GM18868 (cell line): ENCODE measurements at regions not wholly inside any gene's neighbourhood (a gene's known extent, or its start where the extent isn't known, plus 50 kb on each side); places are given as distances from the start of the nearest gene placed in this dataset.
A peak's percentile ranks its signal among the peaks of the same experiment; 100 is the strongest.

Experiments
- ATAC-seq: cut with Tn5 transposase; IDR thresholded peaks from one replicate; pipeline ENCODE4 v1.9.1; 2021; ENCODE audit warnings: mild to moderate bottlenecking, moderate library complexity; ENCODE audit not compliant: unreplicated experiment

- no peak for ATAC-seq
Observed at GRCh38 chr10:89879121-89879520, 177.7 kb downstream of the KIF20B start.

GRCh38 chr10:89887406-89887805 is 186.0 kb downstream of the KIF20B start:
- ATAC-seq: peak; percentile 47

- peak; percentile 76 for ATAC-seq
Observed at GRCh38 chr10:89887830-89888229, 186.4 kb downstream of the KIF20B start.

- peak; percentile 74 for ATAC-seq
Observed at GRCh38 chr10:89888321-89889070, 187.1 kb downstream of the KIF20B start.

- no peak for ATAC-seq
Observed at GRCh38 chr10:89889606-89890005, 188.2 kb downstream of the KIF20B start.

GRCh38 chr10:89891006-89891535 is 189.7 kb downstream of the KIF20B start:
- ATAC-seq: no peak

GRCh38 chr10:89894051-89894450 is 192.7 kb downstream of the KIF20B start:
- ATAC-seq: no peak

GRCh38 chr10:89900554-89900953 is 199.2 kb downstream of the KIF20B start:
- no peak for ATAC-seq

- no peak for ATAC-seq
Observed at GRCh38 chr10:89901895-89902294, 200.5 kb downstream of the KIF20B start.

- ATAC-seq: no peak
Observed at GRCh38 chr10:89904755-89905154, 203.4 kb downstream of the KIF20B start.

- ATAC-seq: no peak
Observed at GRCh38 chr10:89909752-89910151, 208.4 kb downstream of the KIF20B start.

GRCh38 chr10:89915021-89915420 is 213.6 kb downstream of the KIF20B start:
- ATAC-seq: no peak

- ATAC-seq: no peak
Observed at GRCh38 chr10:89915968-89916367, 214.6 kb downstream of the KIF20B start.

GRCh38 chr10:89916468-89917215 is 215.3 kb downstream of the KIF20B start:
- ATAC-seq: no peak

GRCh38 chr10:89921403-89921802 is 220.0 kb downstream of the KIF20B start:
- no peak for ATAC-seq

GRCh38 chr10:89923661-89924060 is 222.3 kb downstream of the KIF20B start:
- ATAC-seq: no peak

- no peak for ATAC-seq
Observed at GRCh38 chr10:89924261-89924660, 222.9 kb downstream of the KIF20B start.

- no peak for ATAC-seq
Observed at GRCh38 chr10:89926736-89927135, 225.3 kb downstream of the KIF20B start.

- ATAC-seq: peak; percentile 96
Observed at GRCh38 chr10:89929282-89930026, 228.1 kb downstream of the KIF20B start.

GRCh38 chr10:89937494-89937893 is 236.1 kb downstream of the KIF20B start:
- no peak for ATAC-seq

GRCh38 chr10:89940076-89940475 is 238.7 kb downstream of the KIF20B start:
- no peak for ATAC-seq
